ENCODE measurements at regions not wholly inside any gene's neighbourhood (a gene's known extent, or its start where the extent isn't known, plus 50 kb on each side); places are given as distances from the start of the nearest gene placed in this dataset.

- TF ChIP-seq CTCF (IDR thresholded peaks at IDR 0.05; ENCODE audit: low read length): no peak
- TF ChIP-seq EZH2 (IDR thresholded peaks at IDR 0.05; ENCODE audit: borderline replicate concordance, low read length): no peak
Observed at GRCh38 chr2:172216477-172216876, 113.8 kb upstream of the DLX2 start.

Data from OCI-LY1 (cell line).